ENCODE measurements at regions not wholly inside any gene's neighbourhood (a gene's known extent, or its start where the extent isn't known, plus 50 kb on each side); places are given as distances from the start of the nearest gene placed in this dataset.

GRCh38 chr4:124593494-124593893 lies 119.0 kb downstream of the ANKRD50 start:
- intact Hi-C loops (cut with DNase I), result no loop called here
- H3K9me3 ChIP-seq (ENCODE audit: control insufficient read depth, low read length), result no peaks in the 10 kb centered on the region
- H3K27me3 ChIP-seq (ENCODE audit: control insufficient read depth in 1 of 2, insufficient read depth in 2 of 2, low read length in 1 of 2), result no peaks in the 10 kb centered on the region
- peaks cover 0 to 2% of the 10 kb centered on the region in 2 donors for H3K36me3 ChIP-seq (ENCODE audit: control insufficient read depth in 1 of 2, insufficient read depth in 2 of 2, low read length in 1 of 2)
- WGBS, 2 donors, result 91 to 100% methylated on average over 2 of the region's 2 CpGs
- no peaks in the 10 kb centered on the region for H3K4me1 ChIP-seq (ENCODE audit: control insufficient read depth in 1 of 2, insufficient read depth in 2 of 2, low read length in 2 of 2)
- no peak for ATAC-seq (ENCODE audit: low FRiP score)
- no peak overlapping the region for H3K27ac ChIP-seq (ENCODE audit: low read depth in 1 of 2, low read length in 2 of 2)
- no peak for DNase-seq
- no peak overlapping the region for H3K4me3 ChIP-seq (ENCODE audit: low read length in 2 of 2)

- H3K4me1 ChIP-seq (ENCODE audit: control insufficient read depth in 1 of 2, insufficient read depth in 2 of 2, low read length in 2 of 2), result no peaks in the 10 kb centered on the region
- H3K27me3 ChIP-seq (ENCODE audit: control insufficient read depth in 1 of 2, insufficient read depth in 2 of 2, low read length in 1 of 2), result no peaks in the 10 kb centered on the region
- ATAC-seq (ENCODE audit: low FRiP score), result no peak
- H3K36me3 ChIP-seq (ENCODE audit: control insufficient read depth in 1 of 2, insufficient read depth in 2 of 2, low read length in 1 of 2), result peaks cover 0 to under 1% of the 10 kb centered on the region in 2 donors
- intact Hi-C loops (cut with DNase I), result no loop called here
- H3K4me3 ChIP-seq (ENCODE audit: low read length in 2 of 2), result no peak overlapping the region
- H3K9me3 ChIP-seq (ENCODE audit: control insufficient read depth, low read length), result no peaks in the 10 kb centered on the region
- DNase-seq, result no peak
- 73 to 79% methylated on average over 1 of the region's 1 CpG for WGBS, 2 donors
- no peak overlapping the region for H3K27ac ChIP-seq (ENCODE audit: low read depth in 1 of 2, low read length in 2 of 2)
Measured at GRCh38 chr4:124594945-124595344, 117.6 kb downstream of the ANKRD50 start.

- H3K9me3 ChIP-seq (ENCODE audit: control insufficient read depth, low read length), result no peaks in the 10 kb centered on the region
- H3K36me3 ChIP-seq (ENCODE audit: control insufficient read depth in 1 of 2, insufficient read depth in 2 of 2, low read length in 1 of 2), result no peaks in the 10 kb centered on the region
- H3K4me3 ChIP-seq (ENCODE audit: low read length in 2 of 2), result no peak overlapping the region
- DNase-seq, result no peak
- H3K27me3 ChIP-seq (ENCODE audit: control insufficient read depth in 1 of 2, insufficient read depth in 2 of 2, low read length in 1 of 2), result no peaks in the 10 kb centered on the region
- no peak for ATAC-seq (ENCODE audit: low FRiP score)
- no peaks in the 10 kb centered on the region for H3K4me1 ChIP-seq (ENCODE audit: control insufficient read depth in 1 of 2, insufficient read depth in 2 of 2, low read length in 2 of 2)
- no peak overlapping the region for H3K27ac ChIP-seq (ENCODE audit: low read depth in 1 of 2, low read length in 2 of 2)
- whole genome bisulfite sequencing, 2 donors, result 56 to 82% methylated on average over 4 of the region's 4 CpGs
- intact Hi-C loops (cut with DNase I), result no loop called here
Measured at GRCh38 chr4:124596816-124597215, 115.7 kb downstream of the ANKRD50 start.

- no peaks in the 10 kb centered on the region for H3K36me3 ChIP-seq (ENCODE audit: control insufficient read depth in 1 of 2, insufficient read depth in 2 of 2, low read length in 1 of 2)
- no peaks in the 10 kb centered on the region for H3K9me3 ChIP-seq (ENCODE audit: control insufficient read depth, low read length)
- 53 to 56% methylated on average over 2 of the region's 2 CpGs for WGBS, 2 donors
- intact Hi-C loops (cut with DNase I), result no loop called here
- no peaks in the 10 kb centered on the region for H3K4me1 ChIP-seq (ENCODE audit: control insufficient read depth in 1 of 2, insufficient read depth in 2 of 2, low read length in 2 of 2)
- H3K27me3 ChIP-seq (ENCODE audit: control insufficient read depth in 1 of 2, insufficient read depth in 2 of 2, low read length in 1 of 2), result no peaks in the 10 kb centered on the region
- ATAC-seq (ENCODE audit: low FRiP score) (no peak), DNase-seq (no peak)
- no peak overlapping the region for H3K27ac ChIP-seq (ENCODE audit: low read depth in 1 of 2, low read length in 2 of 2)
- H3K4me3 ChIP-seq (ENCODE audit: low read length in 2 of 2), result no peak overlapping the region
Measured at GRCh38 chr4:124610211-124610610, 102.3 kb downstream of the ANKRD50 start.

Measured in aorta (tissue), 5 donors.